ENCODE measurements at regions not wholly inside any gene's neighbourhood (a gene's known extent, or its start where the extent isn't known, plus 50 kb on each side); places are given as distances from the start of the nearest gene placed in this dataset.

DNA sequence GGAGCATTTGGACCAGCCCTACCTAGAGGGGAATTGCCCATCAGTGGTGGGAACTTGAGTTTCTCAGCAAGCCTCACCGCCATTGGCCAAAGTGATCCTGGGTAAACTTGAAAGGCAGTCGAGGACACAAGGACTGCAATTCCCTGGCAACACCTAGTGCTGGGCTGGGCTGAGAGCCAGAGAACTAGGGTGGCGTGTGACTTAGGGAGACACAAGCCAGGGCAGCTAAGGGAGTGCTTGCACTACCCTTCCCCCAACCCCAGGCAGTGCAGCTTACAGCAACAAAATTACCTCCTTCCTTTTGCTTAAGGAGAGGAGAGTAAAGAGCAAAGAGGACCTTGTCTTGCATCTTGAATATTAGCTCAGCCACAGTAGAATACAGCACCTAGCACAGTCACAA lies 176.9 kb upstream of the PRMT6 start:
- TF ChIP-seq, protein P1, sequence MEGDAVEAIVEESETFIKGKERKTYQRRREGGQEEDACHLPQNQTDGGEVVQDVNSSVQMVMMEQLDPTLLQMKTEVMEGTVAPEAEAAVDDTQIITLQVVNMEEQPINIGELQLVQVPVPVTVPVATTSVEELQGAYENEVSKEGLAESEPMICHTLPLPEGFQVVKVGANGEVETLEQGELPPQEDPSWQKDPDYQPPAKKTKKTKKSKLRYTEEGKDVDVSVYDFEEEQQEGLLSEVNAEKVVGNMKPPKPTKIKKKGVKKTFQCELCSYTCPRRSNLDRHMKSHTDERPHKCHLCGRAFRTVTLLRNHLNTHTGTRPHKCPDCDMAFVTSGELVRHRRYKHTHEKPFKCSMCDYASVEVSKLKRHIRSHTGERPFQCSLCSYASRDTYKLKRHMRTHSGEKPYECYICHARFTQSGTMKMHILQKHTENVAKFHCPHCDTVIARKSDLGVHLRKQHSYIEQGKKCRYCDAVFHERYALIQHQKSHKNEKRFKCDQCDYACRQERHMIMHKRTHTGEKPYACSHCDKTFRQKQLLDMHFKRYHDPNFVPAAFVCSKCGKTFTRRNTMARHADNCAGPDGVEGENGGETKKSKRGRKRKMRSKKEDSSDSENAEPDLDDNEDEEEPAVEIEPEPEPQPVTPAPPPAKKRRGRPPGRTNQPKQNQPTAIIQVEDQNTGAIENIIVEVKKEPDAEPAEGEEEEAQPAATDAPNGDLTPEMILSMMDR (IDR thresholded peaks at IDR 0.05) = no peak
- TF ChIP-seq POLR2A (IDR thresholded peaks at IDR 0.05) = no peak

Measured in testis (tissue), 2 donors.